ENCODE measurements at regions not wholly inside any gene's neighbourhood (a gene's known extent, or its start where the extent isn't known, plus 50 kb on each side); places are given as distances from the start of the nearest gene placed in this dataset.

DNA sequence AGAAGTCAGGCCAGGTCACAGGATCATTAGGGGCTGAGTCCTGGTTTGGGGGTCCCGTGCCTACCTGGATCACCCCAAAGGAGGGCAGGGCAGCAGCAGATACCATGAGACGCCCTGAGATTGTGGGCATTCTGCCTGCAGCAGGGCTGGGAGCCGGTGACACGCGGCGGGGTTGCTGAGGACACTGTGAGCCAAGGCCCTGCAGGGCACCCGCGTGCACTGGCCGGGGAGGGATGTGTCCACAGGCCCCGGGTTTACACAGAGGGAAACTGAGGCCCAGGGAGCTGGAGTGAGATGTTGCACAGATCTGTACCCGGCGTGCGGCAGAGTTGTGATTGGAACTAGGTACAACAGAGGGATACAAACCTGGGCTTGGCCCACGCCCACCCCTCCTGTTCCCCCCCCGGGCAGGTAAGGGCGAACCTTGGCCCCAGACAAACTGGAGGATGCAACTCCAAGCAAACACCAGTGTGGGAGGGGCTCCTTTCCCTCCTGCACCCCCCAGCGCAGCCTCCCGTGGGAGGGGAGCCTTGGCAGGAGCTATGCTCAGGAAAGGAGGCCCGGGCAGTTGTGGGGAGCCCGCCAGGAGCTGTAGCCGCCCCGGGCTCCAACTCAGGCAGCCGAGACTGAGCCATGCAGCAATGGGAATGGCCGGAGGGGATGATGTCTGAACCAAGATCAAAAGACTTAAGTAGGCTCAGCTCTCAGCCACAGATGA lies 91.3 kb downstream of the ENGASE start:
- no peak for TF ChIP-seq POLR2A (IDR thresholded peaks at IDR 0.05)
- TF ChIP-seq, protein P1, sequence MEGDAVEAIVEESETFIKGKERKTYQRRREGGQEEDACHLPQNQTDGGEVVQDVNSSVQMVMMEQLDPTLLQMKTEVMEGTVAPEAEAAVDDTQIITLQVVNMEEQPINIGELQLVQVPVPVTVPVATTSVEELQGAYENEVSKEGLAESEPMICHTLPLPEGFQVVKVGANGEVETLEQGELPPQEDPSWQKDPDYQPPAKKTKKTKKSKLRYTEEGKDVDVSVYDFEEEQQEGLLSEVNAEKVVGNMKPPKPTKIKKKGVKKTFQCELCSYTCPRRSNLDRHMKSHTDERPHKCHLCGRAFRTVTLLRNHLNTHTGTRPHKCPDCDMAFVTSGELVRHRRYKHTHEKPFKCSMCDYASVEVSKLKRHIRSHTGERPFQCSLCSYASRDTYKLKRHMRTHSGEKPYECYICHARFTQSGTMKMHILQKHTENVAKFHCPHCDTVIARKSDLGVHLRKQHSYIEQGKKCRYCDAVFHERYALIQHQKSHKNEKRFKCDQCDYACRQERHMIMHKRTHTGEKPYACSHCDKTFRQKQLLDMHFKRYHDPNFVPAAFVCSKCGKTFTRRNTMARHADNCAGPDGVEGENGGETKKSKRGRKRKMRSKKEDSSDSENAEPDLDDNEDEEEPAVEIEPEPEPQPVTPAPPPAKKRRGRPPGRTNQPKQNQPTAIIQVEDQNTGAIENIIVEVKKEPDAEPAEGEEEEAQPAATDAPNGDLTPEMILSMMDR (IDR thresholded peaks at IDR 0.05): no peak
